Right lobe of liver (tissue), 6 donors: ENCODE measurements at regions not wholly inside any gene's neighbourhood (a gene's known extent, or its start where the extent isn't known, plus 50 kb on each side); places are given as distances from the start of the nearest gene placed in this dataset.

Source experiments
- ATAC-seq, 4 donors: fragments of 200-7000 bp; cut with Tn5 transposase; one replicate each; pipeline ENCODE4 v1.9.1; 2020; ENCODE audit warnings: mild to moderate bottlenecking in 4 of 4, moderate library complexity in 4 of 4
- DNase-seq, 3 donors: peaks; one replicate each; pipeline ENCODE4 v3.0.0-alpha.2; 2020
- H3K27ac ChIP-seq, 3 donors: fragments of 200-600 bp; one replicate each; pipeline ENCODE4 v1.8.0; 2022
- H3K27me3 ChIP-seq, 2 donors: fragments of 200-600 bp; one replicate each; pipeline ENCODE4 v1.8.0; 2022
- H3K36me3 ChIP-seq, 4 donors: fragments of 200-600 bp; sonication (generic) in 1 of 4; one replicate each; pipeline versions ENCODE4 v1.5.1 to v1.8.0; 2017 to 2022; ENCODE audit warnings: control low read depth in 1 of 4
- H3K4me1 ChIP-seq, 4 donors: fragments of 200-600 bp; sonication (generic) in 1 of 4; one replicate each; pipeline versions ENCODE4 v1.5.1 to v1.8.0; 2017 to 2022; ENCODE audit warnings: control low read depth in 1 of 4
- H3K4me3 ChIP-seq, 3 donors: fragments of 200-600 bp; one replicate each; pipeline ENCODE4 v1.8.0; 2022
- H3K9me3 ChIP-seq, 4 donors: fragments of 200-600 bp; sonication (generic) in 1 of 4; one replicate each; pipeline versions ENCODE4 v1.5.1 to v1.8.0; 2017 to 2022; ENCODE audit warnings: control low read depth in 1 of 4
- CTCF ChIP-seq, 4 donors: fragments of 200-600 bp in 3 of 4; fragments of 450-650 bp in 1 of 4; IDR thresholded peaks; one replicate each; pipeline versions ENCODE4 v1.5.1 to v1.8.0; 2016 to 2022; ENCODE audit warnings: antibody characterized with exemption in 4 of 4, mild to moderate bottlenecking in 2 of 4
- POLR2A ChIP-seq: fragments of 450-650 bp; IDR thresholded peaks from one replicate; pipeline ENCODE4 v1.6.1; 2017; ENCODE audit warnings: antibody characterized with exemption, mild to moderate bottlenecking
- whole genome bisulfite sequencing: methylation state at CpG from one replicate; pipeline ENCODE4 v1.1.6; 2018; ENCODE audit warnings: low coverage, low lambda C conversion rate; ENCODE audit not compliant: insufficient coverage; ENCODE audit errors: missing lambda C conversion rate; 5-methylcytosine and 5-hydroxymethylcytosine counted together
- intact Hi-C, 2 donors: fragments of 100-400 bp; cut with DNase I; formaldehyde crosslinking; loops; one replicate each; pipeline versions ENCODE4 v1.11.2 to v1.14.1; 2022
- donor health status: DM: no; HTN: yes; CAD: no.
- donor health status: DM: no; HTN: no; CAD: no.
- donor health status: DM: no; HTN: no; CAD: no.
- donor health status: DM: no; HTN: yes; CAD: no.
- donor health status: DM: no; HTN: yes; CAD: no.

GRCh38 chrX:5528057-5528456, 700.6 kb downstream of the NLGN4X start:
- no peaks in the 10 kb centered on the region for H3K27me3 ChIP-seq
- no peaks in the 10 kb centered on the region for H3K9me3 ChIP-seq
- intact Hi-C loops = no loop called here
- no peak overlapping the region for H3K4me3 ChIP-seq
- H3K4me1 ChIP-seq = no peaks in the 10 kb centered on the region
- H3K27ac ChIP-seq = no peak overlapping the region
- TF ChIP-seq POLR2A (no peak), CTCF (IDR thresholded peaks at IDR 0.05) (no peak)
- DNase-seq (no peak), ATAC-seq (no peak)
- WGBS = 31% methylated on average over 3 of the region's 5 CpGs
- no peaks in the 10 kb centered on the region for H3K36me3 ChIP-seq

GRCh38 chrX:5526191-5526590, 702.5 kb downstream of the NLGN4X start:
- no peaks in the 10 kb centered on the region for H3K36me3 ChIP-seq
- WGBS = 9% methylated on average over 2 of the region's 2 CpGs
- ATAC-seq (no peak), DNase-seq (no peak)
- TF ChIP-seq POLR2A = no peak
- no peak for TF ChIP-seq CTCF (IDR thresholded peaks at IDR 0.05)
- H3K4me1 ChIP-seq = no peaks in the 10 kb centered on the region
- no peaks in the 10 kb centered on the region for H3K27me3 ChIP-seq
- no peak overlapping the region for H3K4me3 ChIP-seq
- H3K9me3 ChIP-seq = no peaks in the 10 kb centered on the region
- intact Hi-C loops = no loop called here
- H3K27ac ChIP-seq = no peak overlapping the region

GRCh38 chrX:5490786-5491563, 737.7 kb downstream of the NLGN4X start:
- Histone ChIP-seq H3K4me3 (no peak overlapping the region), H3K36me3 (no peaks in the 10 kb centered on the region), H3K4me1 (no peaks in the 10 kb centered on the region), H3K9me3 (no peaks in the 10 kb centered on the region), H3K27me3 (no peaks in the 10 kb centered on the region), H3K27ac (no peak overlapping the region)
- ATAC-seq (no peak), DNase-seq (no peak)
- intact Hi-C loops = no loop called here
- WGBS = 47% methylated on average over 8 of the region's 8 CpGs
- TF ChIP-seq POLR2A (no peak), CTCF (IDR thresholded peaks at IDR 0.05) (no peak)

GRCh38 chrX:5474282-5474681, 754.4 kb downstream of the NLGN4X start:
- Histone ChIP-seq H3K4me3 (no peak overlapping the region), H3K27me3 (no peaks in the 10 kb centered on the region), H3K27ac (no peak overlapping the region), H3K4me1 (no peaks in the 10 kb centered on the region), H3K9me3 (no peaks in the 10 kb centered on the region), H3K36me3 (no peaks in the 10 kb centered on the region)
- intact Hi-C loops = no loop called here
- WGBS = 52% methylated on average over 4 of the region's 4 CpGs
- no peak for ATAC-seq
- no peak for TF ChIP-seq POLR2A
- TF ChIP-seq CTCF (IDR thresholded peaks at IDR 0.05) = no peak
- no peak for DNase-seq
